ENCODE measurements at regions not wholly inside any gene's neighbourhood (a gene's known extent, or its start where the extent isn't known, plus 50 kb on each side); places are given as distances from the start of the nearest gene placed in this dataset.

GRCh38 chr19:28504727-28505126, 708.2 kb downstream of the UQCRFS1 start:
- CTCF ChIA-PET, result interaction anchor here (0.6 kb wide), 1 partner anchor 406 kb away, joined by 3 read pairs; no protein-coding TSS in a partner anchor
- H3K36me3 Mint-ChIP-seq, result no peaks in the 10 kb centered on the region
- peaks cover 2% of the 10 kb centered on the region for H3K4me1 Mint-ChIP-seq
- H3K4me3 Mint-ChIP-seq, result no peak overlapping the region
- DNase-seq, result no peak
- H3K9me3 Mint-ChIP-seq, result peaks cover 3% of the 10 kb centered on the region
- H3K27me3 Mint-ChIP-seq, result no peaks in the 10 kb centered on the region
- H3K27ac Mint-ChIP-seq, result no peak overlapping the region

GRCh38 chr19:28504139-28504538, 708.8 kb downstream of the UQCRFS1 start:
- CTCF ChIA-PET, result interaction anchor here (0.6 kb wide), 1 partner anchor 405 kb away, joined by 3 read pairs; no protein-coding TSS in a partner anchor
- no peak for DNase-seq
- peaks cover 2% of the 10 kb centered on the region for H3K9me3 Mint-ChIP-seq
- no peak overlapping the region for H3K27ac Mint-ChIP-seq
- peaks cover 2% of the 10 kb centered on the region for H3K4me1 Mint-ChIP-seq
- no peak overlapping the region for H3K4me3 Mint-ChIP-seq
- no peaks in the 10 kb centered on the region for H3K27me3 Mint-ChIP-seq
- H3K36me3 Mint-ChIP-seq, result no peaks in the 10 kb centered on the region

GRCh38 chr19:28502879-28503734, 709.8 kb downstream of the UQCRFS1 start:
- H3K4me1 Mint-ChIP-seq, result peaks cover 2% of the 10 kb centered on the region
- DNase-seq, result no peak
- no peaks in the 10 kb centered on the region for H3K36me3 Mint-ChIP-seq
- no peaks in the 10 kb centered on the region for H3K27me3 Mint-ChIP-seq
- CTCF ChIA-PET, result no interaction called here
- H3K4me3 Mint-ChIP-seq, result no peak overlapping the region
- H3K27ac Mint-ChIP-seq, result no peak overlapping the region
- H3K9me3 Mint-ChIP-seq, result peaks cover 2% of the 10 kb centered on the region

GRCh38 chr19:28501976-28502375, 711.0 kb downstream of the UQCRFS1 start:
- H3K27ac Mint-ChIP-seq, result no peak overlapping the region

GRCh38 chr19:28500982-28501630, 711.8 kb downstream of the UQCRFS1 start:
- Mint-ChIP-seq H3K27ac (no peak overlapping the region), H3K4me1 (peaks cover 2% of the 10 kb centered on the region), H3K36me3 (no peaks in the 10 kb centered on the region), H3K9me3 (peaks cover 4% of the 10 kb centered on the region), H3K4me3 (no peak overlapping the region), H3K27me3 (no peaks in the 10 kb centered on the region)
- DNase-seq, result no peak
- CTCF ChIA-PET, result no interaction called here

More at GRCh38 chr19:28501976-28502375, 711.0 kb downstream of the UQCRFS1 start:
- H3K36me3 Mint-ChIP-seq, result no peaks in the 10 kb centered on the region
- H3K27me3 Mint-ChIP-seq, result no peaks in the 10 kb centered on the region
- CTCF ChIA-PET, result no interaction called here
- no peak for DNase-seq
- H3K4me3 Mint-ChIP-seq, result no peak overlapping the region
- H3K9me3 Mint-ChIP-seq, result peaks cover 4% of the 10 kb centered on the region
- H3K4me1 Mint-ChIP-seq, result peaks cover 2% of the 10 kb centered on the region

GRCh38 chr19:28500296-28500695, 712.7 kb downstream of the UQCRFS1 start:
- no peak overlapping the region for H3K27ac Mint-ChIP-seq
- H3K27me3 Mint-ChIP-seq, result no peaks in the 10 kb centered on the region
- H3K36me3 Mint-ChIP-seq, result no peaks in the 10 kb centered on the region
- CTCF ChIA-PET, result no interaction called here
- H3K4me1 Mint-ChIP-seq, result peaks cover 2% of the 10 kb centered on the region
- no peak for DNase-seq
- H3K4me3 Mint-ChIP-seq, result no peak overlapping the region
- peaks cover 4% of the 10 kb centered on the region for H3K9me3 Mint-ChIP-seq

GRCh38 chr19:28498404-28498976, 714.5 kb downstream of the UQCRFS1 start:
- H3K27me3 Mint-ChIP-seq, result no peaks in the 10 kb centered on the region
- no peak overlapping the region for H3K4me3 Mint-ChIP-seq
- H3K36me3 Mint-ChIP-seq, result no peaks in the 10 kb centered on the region
- H3K4me1 Mint-ChIP-seq, result peaks cover 2% of the 10 kb centered on the region
- DNase-seq, result no peak
- CTCF ChIA-PET, result no interaction called here
- peaks cover 7% of the 10 kb centered on the region for H3K9me3 Mint-ChIP-seq
- H3K27ac Mint-ChIP-seq, result no peak overlapping the region

- Mint-ChIP-seq H3K9me3 (peaks cover 7% of the 10 kb centered on the region), H3K4me1 (peaks cover 2% of the 10 kb centered on the region), H3K27me3 (no peaks in the 10 kb centered on the region), H3K27ac (no peak overlapping the region), H3K4me3 (no peak overlapping the region), H3K36me3 (no peaks in the 10 kb centered on the region)
- no peak for DNase-seq
- CTCF ChIA-PET, result no interaction called here
Observed at GRCh38 chr19:28497887-28498286, 715.1 kb downstream of the UQCRFS1 start.

GRCh38 chr19:28497137-28497536, 715.8 kb downstream of the UQCRFS1 start:
- CTCF ChIA-PET, result no interaction called here

GRCh38 chr19:28495046-28495445, 717.9 kb downstream of the UQCRFS1 start:
- CTCF ChIA-PET, result no interaction called here
- no peak for DNase-seq
- Mint-ChIP-seq H3K4me3 (no peak overlapping the region), H3K9me3 (peaks cover 5% of the 10 kb centered on the region), H3K27ac (no peak overlapping the region), H3K27me3 (no peaks in the 10 kb centered on the region), H3K4me1 (no peaks in the 10 kb centered on the region), H3K36me3 (no peaks in the 10 kb centered on the region)

More at GRCh38 chr19:28497137-28497536, 715.8 kb downstream of the UQCRFS1 start:
- peaks cover 2% of the 10 kb centered on the region for H3K4me1 Mint-ChIP-seq
- H3K27me3 Mint-ChIP-seq, result no peaks in the 10 kb centered on the region
- H3K27ac Mint-ChIP-seq, result no peak overlapping the region
- H3K36me3 Mint-ChIP-seq, result no peaks in the 10 kb centered on the region
- DNase-seq, result no peak
- no peak overlapping the region for H3K4me3 Mint-ChIP-seq
- peaks cover 7% of the 10 kb centered on the region for H3K9me3 Mint-ChIP-seq

GRCh38 chr19:28494461-28494860, 718.5 kb downstream of the UQCRFS1 start:
- H3K4me1 Mint-ChIP-seq, result no peaks in the 10 kb centered on the region
- CTCF ChIA-PET, result no interaction called here

GRCh38 chr19:28493884-28494283, 719.1 kb downstream of the UQCRFS1 start:
- DNase-seq, result no peak
- no peaks in the 10 kb centered on the region for H3K27me3 Mint-ChIP-seq
- H3K4me1 Mint-ChIP-seq, result no peaks in the 10 kb centered on the region
- no peak overlapping the region for H3K27ac Mint-ChIP-seq
- H3K36me3 Mint-ChIP-seq, result no peaks in the 10 kb centered on the region
- peaks cover 5% of the 10 kb centered on the region for H3K9me3 Mint-ChIP-seq
- no peak overlapping the region for H3K4me3 Mint-ChIP-seq
- CTCF ChIA-PET, result no interaction called here

More at GRCh38 chr19:28494461-28494860, 718.5 kb downstream of the UQCRFS1 start:
- Mint-ChIP-seq H3K9me3 (peaks cover 5% of the 10 kb centered on the region), H3K4me3 (no peak overlapping the region), H3K27me3 (no peaks in the 10 kb centered on the region), H3K36me3 (no peaks in the 10 kb centered on the region), H3K27ac (no peak overlapping the region)
- no peak for DNase-seq

- Mint-ChIP-seq H3K4me1 (peaks cover 2% of the 10 kb centered on the region), H3K27ac (no peak overlapping the region), H3K4me3 (no peak overlapping the region), H3K36me3 (no peaks in the 10 kb centered on the region), H3K9me3 (peaks cover 5% of the 10 kb centered on the region), H3K27me3 (no peaks in the 10 kb centered on the region)
- CTCF ChIA-PET, result no interaction called here
- DNase-seq, result no peak
Observed at GRCh38 chr19:28492621-28493020, 720.3 kb downstream of the UQCRFS1 start.

GRCh38 chr19:28492201-28492600, 720.8 kb downstream of the UQCRFS1 start:
- CTCF ChIA-PET, result no interaction called here
- Mint-ChIP-seq H3K9me3 (peaks cover 4% of the 10 kb centered on the region), H3K4me3 (no peak overlapping the region), H3K36me3 (no peaks in the 10 kb centered on the region), H3K27me3 (no peaks in the 10 kb centered on the region), H3K4me1 (peaks cover 2% of the 10 kb centered on the region), H3K27ac (no peak overlapping the region)
- no peak for DNase-seq
